ENCODE measurements at regions not wholly inside any gene's neighbourhood (a gene's known extent, or its start where the extent isn't known, plus 50 kb on each side); places are given as distances from the start of the nearest gene placed in this dataset.
"Not testable (repeated sequence)": the region's sequence is repeated elsewhere in the genome, so short reads cannot be mapped to it uniquely, and the experiment has no call there.

DNA sequence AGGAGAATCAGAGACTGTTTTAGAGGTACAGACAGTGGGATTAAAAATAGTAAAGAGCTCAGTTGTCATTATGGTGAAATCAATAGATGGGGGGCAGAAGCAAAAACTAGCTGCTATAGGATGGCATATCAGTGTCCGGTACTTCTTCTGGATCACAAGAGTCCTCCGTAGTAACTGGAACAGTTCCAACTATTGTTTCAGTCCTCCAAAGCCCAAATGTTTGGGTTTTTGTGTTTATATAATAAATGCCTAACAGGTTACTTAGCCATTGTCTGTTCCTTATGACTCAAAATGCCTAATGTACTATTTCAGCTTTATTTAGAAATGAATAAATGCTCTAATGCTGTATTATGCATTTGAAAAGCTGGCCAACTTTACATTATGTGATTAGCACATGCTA, 401.2 kb downstream of the PTH2R start:
- no peak for DNase-seq

GRCh38 chr2:208811885-208812284, 405.3 kb downstream of the PTH2R start:
- not testable (repeated sequence) for DNase-seq

GRCh38 chr2:208819190-208819589, 412.6 kb downstream of the PTH2R start:
- DNase-seq: no peak

GRCh38 chr2:208820014-208820688, 413.6 kb downstream of the PTH2R start:
- no peak for DNase-seq

DNA sequence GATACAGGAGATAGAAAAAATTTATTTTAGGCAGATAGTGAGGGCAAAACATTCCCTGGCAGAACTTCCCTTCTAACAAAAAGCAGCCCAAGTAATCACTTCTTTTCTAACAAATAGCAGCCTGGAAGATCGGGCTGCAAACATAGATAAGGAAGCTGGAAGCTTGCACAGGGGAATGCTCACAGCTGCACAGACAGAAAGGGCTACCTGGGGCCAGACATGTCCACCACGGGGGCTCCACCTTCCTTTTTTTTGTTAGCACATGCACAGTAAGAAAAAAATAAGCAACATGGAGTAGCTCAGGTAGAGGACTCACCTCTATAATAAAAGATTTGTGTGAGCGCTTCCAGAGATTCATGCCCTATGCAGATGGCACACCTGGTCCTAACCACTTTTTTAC, 420.5 kb downstream of the PTH2R start:
- DNase-seq: no peak

DNA sequence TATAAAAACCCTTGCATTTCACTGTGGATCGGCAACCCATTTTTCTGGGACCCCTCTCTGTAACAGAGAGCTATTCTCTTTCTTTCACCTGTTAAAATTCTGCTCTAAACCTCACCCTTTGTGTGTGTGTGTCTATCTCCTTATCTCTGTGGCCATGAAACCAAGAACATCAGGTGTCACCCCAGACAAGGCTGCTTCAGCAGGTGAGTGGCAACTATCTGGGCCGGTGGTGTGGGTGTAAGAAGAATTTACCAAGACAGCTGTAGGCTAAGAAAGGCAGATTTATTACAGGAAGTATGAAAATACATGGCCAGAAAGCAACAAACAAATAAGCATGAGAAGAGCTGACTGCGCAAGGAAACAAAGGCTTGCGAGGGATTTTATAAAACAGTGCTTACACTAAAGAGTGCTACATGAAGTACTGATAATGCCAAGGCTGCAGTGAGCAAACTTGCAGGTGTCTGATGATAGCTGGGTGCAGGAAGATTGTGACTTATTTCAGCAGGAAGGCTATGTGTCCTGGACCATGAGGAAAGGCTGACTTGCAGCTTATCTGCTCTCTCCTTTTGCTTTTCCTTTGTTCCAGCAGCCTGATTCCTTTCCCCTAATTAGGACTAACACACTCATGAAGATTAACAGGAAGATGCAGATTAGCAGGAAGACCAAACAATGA, 421.1 kb downstream of the PTH2R start:
- no peak for DNase-seq

DNA sequence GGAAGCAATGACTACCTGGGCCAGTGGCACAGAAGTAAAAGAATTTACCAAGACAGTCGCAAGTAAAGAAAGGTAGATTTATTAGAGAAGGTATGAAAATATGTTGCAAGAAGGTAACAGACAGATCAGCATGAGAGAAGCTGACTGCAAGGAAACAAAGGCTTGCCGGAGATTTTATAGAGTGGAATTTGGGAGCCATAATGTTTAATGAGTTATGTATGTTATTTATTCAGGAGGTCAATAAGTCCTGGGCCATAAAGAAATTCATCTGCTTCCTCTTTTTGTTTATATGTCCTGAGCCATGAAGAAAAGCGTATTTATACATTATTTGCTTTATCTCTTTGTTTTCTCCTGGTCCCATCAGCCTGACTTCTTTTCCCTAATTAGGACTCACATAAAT, 423.6 kb downstream of the PTH2R start:
- no peak for DNase-seq

- DNase-seq: no peak
Observed at GRCh38 chr2:208847651-208848050, 441.1 kb downstream of the PTH2R start.

DNA sequence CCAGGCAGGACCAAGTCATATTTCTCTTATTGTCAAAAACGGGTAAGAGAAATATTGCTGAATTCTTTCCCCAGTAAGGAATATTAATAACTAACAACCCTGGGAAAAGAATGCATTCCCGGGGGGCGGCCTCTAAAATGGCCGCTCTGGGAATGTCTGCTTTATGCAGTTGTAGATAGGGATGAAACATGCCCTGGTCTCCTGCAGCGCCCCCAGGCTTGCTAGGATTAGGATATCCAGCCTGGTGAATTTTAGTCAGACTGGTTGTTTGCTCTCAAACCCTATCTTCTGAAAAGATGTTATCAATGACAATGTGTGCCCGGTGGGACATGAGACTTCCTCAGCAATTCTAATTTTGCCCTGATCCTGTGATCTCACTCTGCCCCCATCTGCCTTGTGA, 448.1 kb downstream of the PTH2R start:
- DNase-seq: no peak

GRCh38 chr2:208867374-208867773, 460.8 kb downstream of the PTH2R start:
- DNase-seq: no peak

GRCh38 chr2:208872591-208872990, 466.0 kb downstream of the PTH2R start:
- DNase-seq: no peak

DNA sequence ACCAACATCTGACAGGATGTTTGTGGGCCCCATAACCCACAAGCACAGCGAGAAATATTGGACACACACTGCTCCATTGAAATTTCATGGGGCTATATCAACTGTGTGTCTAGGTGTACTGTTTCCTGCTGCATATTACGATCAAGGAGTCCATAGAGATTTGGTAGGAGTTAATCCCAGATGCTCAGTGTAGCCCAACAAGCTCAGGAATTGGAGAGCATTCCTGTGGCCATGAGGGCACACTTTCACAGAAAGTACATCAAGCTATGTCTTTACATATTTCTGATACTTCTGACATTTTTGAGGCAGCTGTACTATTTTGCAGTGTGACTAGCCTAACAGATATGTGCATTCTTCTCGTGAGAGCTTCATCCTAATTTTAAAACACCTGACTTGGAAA, 473.1 kb downstream of the PTH2R start:
- no peak for DNase-seq

GRCh38 chr2:208880171-208880570, 473.6 kb downstream of the PTH2R start:
- DNase-seq: no peak

- DNase-seq: no peak
Observed at GRCh38 chr2:208890486-208890885, 483.9 kb downstream of the PTH2R start.

DNA sequence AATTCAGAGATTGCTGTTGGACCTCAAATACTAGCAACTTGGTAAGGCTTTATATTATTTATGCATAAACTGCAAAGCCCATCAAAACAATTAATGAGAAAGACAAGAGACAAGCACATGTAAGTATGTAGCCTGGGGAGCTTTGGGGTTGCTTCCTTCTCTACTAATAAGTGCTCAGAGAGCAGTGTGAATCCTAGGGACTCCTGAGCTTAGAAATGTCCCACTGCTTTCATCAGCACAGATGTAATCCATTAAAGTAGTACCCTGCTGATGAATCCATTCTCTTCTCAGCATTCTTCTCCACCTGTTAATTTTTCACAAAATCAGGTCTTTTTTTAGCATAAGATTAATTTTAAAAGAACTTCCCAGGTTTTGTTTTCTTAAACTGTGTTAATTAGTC, 485.6 kb downstream of the PTH2R start:
- no peak for DNase-seq

- no peak for DNase-seq
Observed at GRCh38 chr2:208906330-208906729, 499.7 kb downstream of the PTH2R start.

GRCh38 chr2:208915401-208915800, 508.4 kb upstream of the MAP2 start:
- DNase-seq: no peak

DNA sequence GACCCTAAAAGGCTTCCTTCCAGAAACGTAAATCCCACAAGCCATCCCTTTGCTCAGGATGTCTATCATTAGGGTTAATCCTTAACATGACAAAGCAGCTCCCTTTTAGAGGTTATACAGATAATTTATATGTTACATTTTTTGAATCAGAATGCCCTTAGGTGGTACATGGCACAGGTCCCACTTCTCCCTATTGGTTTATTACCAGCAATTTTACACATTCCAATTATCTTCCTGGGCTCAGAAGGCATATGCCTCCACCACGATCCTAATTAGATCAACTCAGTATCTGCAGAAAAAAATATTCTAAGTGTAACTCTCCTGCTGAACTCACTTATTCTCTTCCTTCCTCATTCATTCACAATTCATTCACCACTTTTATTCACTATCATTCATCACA, 507.0 kb upstream of the MAP2 start:
- no peak for DNase-seq

- DNase-seq: not testable (repeated sequence)
Observed at GRCh38 chr2:208921358-208921757, 502.5 kb upstream of the MAP2 start.

DNA sequence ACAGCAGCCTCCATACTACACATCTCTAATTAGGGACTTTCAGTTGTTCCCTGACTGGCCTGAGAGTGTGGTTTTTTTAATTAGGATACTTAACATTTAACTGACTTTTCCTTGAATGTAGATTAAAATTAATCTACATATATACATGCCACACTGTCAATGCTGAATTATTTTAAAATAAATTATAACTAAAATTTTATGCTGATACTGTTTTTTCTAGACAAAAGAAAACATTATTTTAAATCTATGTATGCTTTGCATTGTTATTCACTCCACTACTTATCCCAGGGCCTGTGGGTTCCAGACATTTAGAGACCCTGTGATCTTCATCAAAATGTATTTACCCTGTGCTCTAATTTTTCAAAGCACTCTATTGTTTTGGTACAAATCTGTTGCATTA, 496.0 kb upstream of the MAP2 start:
- DNase-seq: no peak

DNA sequence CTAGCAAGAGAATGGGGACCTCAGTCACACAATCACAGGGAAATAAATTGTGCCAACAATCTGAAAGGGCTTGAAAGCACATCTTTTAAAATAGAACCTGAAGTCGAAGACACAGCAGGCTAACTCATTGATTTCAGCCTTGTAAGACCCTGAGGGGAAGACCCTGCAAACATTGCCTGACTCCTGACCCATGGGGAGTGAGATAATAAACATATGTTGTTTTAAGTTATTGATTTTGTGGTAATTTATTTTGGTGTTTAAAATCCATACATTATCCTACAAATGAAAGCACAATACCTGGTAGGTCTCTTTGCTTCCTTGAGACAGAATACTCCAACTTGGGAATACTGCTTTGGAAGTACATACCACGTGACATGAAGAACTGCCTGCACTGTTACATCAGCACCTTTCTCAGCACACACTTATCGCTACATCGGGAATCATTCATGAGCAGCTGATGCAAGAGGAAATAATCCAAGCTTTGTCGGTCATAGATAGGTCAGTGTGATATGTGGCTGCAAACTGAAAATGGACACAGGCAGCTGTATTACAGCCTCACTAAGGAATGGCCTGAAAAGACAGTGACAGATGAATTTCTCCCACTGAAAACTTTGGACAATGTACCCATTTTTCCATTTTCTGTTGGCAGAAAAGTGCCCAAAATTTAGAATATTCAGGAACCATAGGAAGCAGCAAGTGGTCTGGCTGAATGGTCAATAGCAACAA, 494.5 kb upstream of the MAP2 start:
- no peak for DNase-seq

- DNase-seq: no peak
Observed at GRCh38 chr2:208929894-208930427, 493.9 kb upstream of the MAP2 start.

- no peak for DNase-seq
Observed at GRCh38 chr2:208935531-208935930, 488.3 kb upstream of the MAP2 start.

GRCh38 chr2:208937521-208937920, 486.3 kb upstream of the MAP2 start:
- DNase-seq: no peak

All from stimulated activated CD4-positive, alpha-beta T cell treated with anti-CD3 and anti-CD28 coated beads, Interleukin-15, amount 100 ng/mL, for 24 hours (primary cell).